NCI-H524 (cell line): ENCODE measurements at regions not wholly inside any gene's neighbourhood (a gene's known extent, or its start where the extent isn't known, plus 50 kb on each side); places are given as distances from the start of the nearest gene placed in this dataset.

Experiments used
- DNase-seq, 2 experiments: peaks; one replicate each; lab custom pipeline; 2025; lab: John Stamatoyannopoulos, UW

GRCh38 chr1:4137621-4138415 is 237.7 kb upstream of the C1orf174 start:
- no peak for DNase-seq

- DNase-seq: no peak
Observed at GRCh38 chr1:4139646-4140045, 239.6 kb upstream of the C1orf174 start.

GRCh38 chr1:4140241-4140640 is 240.2 kb upstream of the C1orf174 start:
- DNase-seq: no peak

- DNase-seq: no peak
Observed at GRCh38 chr1:4140821-4141220, 240.7 kb upstream of the C1orf174 start.

GRCh38 chr1:4144349-4144971 is 244.4 kb upstream of the C1orf174 start:
- DNase-seq: no peak

- no peak for DNase-seq
Observed at GRCh38 chr1:4146101-4146500, 246.0 kb upstream of the C1orf174 start.

GRCh38 chr1:4146614-4147013 is 246.5 kb upstream of the C1orf174 start:
- no peak for DNase-seq

GRCh38 chr1:4147509-4147908 is 247.4 kb upstream of the C1orf174 start:
- DNase-seq: no peak

- no peak for DNase-seq
Observed at GRCh38 chr1:4149281-4149680, 249.2 kb upstream of the C1orf174 start.

GRCh38 chr1:4149831-4150230 is 249.8 kb upstream of the C1orf174 start:
- DNase-seq: no peak

- DNase-seq: no peak
Observed at GRCh38 chr1:4150262-4150661, 250.2 kb upstream of the C1orf174 start.

GRCh38 chr1:4152266-4152665 is 252.2 kb upstream of the C1orf174 start:
- no peak for DNase-seq

- no peak for DNase-seq
Observed at GRCh38 chr1:4153571-4153970, 253.5 kb upstream of the C1orf174 start.

GRCh38 chr1:4156241-4156973 is 256.3 kb upstream of the C1orf174 start:
- no peak for DNase-seq

- DNase-seq: no peak
Observed at GRCh38 chr1:4160181-4160580, 260.1 kb upstream of the C1orf174 start.

- DNase-seq: peak in 1 of 2 experiments; percentile 2
Observed at GRCh38 chr1:4161366-4162006, 261.4 kb upstream of the C1orf174 start.

- no peak for DNase-seq
Observed at GRCh38 chr1:4164965-4165364, 264.9 kb upstream of the C1orf174 start.

- no peak for DNase-seq
Observed at GRCh38 chr1:4165686-4166300, 265.7 kb upstream of the C1orf174 start.

- no peak for DNase-seq
Observed at GRCh38 chr1:4166713-4167112, 266.6 kb upstream of the C1orf174 start.

GRCh38 chr1:4169991-4170390 is 269.9 kb upstream of the C1orf174 start:
- DNase-seq: no peak

- DNase-seq: no peak
Observed at GRCh38 chr1:4170548-4171340, 270.7 kb upstream of the C1orf174 start.
